ENCODE measurements at regions not wholly inside any gene's neighbourhood (a gene's known extent, or its start where the extent isn't known, plus 50 kb on each side); places are given as distances from the start of the nearest gene placed in this dataset.

- peak overlapping the region; percentile 28 for H3K4me3 Mint-ChIP-seq
- H3K27me3 Mint-ChIP-seq, result no peaks in the 10 kb centered on the region
- H3K9me3 Mint-ChIP-seq, result peaks cover 6% of the 10 kb centered on the region
- no peak for DNase-seq (ENCODE audit: extremely low spot score, unreplicated experiment)
- peaks cover 38% of the 10 kb centered on the region for H3K4me1 Mint-ChIP-seq (ENCODE audit: unreplicated experiment)
- no peak for TF ChIP-seq CTCF (conservative IDR thresholded peaks at IDR 0.05)
- no peaks in the 10 kb centered on the region for H3K36me3 Mint-ChIP-seq
- H3K27ac Mint-ChIP-seq, result peak overlapping the region; percentile 51
Measured at GRCh38 chr2:8534729-8535468, 147.0 kb upstream of the ID2 start.

DNA sequence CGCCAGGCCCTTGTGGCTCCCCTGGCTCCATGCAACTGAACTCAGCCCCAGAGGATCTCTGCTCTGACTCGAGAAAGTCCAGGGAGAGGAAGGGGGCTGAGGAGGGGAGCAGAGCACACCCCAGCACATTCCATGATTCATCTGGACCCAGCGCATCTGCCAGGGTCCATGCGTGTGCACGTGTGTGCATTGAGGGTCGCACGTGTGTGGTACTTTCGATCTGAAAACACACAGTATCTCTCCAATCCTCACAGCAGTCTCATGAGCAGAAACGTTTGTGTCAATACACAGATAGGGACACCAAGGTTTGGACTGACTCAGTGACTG, 146.4 kb upstream of the ID2 start:
- Mint-ChIP-seq H3K4me3 (peak overlapping the region; percentile 28), H3K27ac (peak overlapping the region; percentile 51), H3K4me1 (ENCODE audit: unreplicated experiment) (peaks cover 43% of the 10 kb centered on the region), H3K36me3 (no peaks in the 10 kb centered on the region), H3K27me3 (no peaks in the 10 kb centered on the region), H3K9me3 (peaks cover 6% of the 10 kb centered on the region)
- no peak for TF ChIP-seq CTCF (conservative IDR thresholded peaks at IDR 0.05)
- DNase-seq (ENCODE audit: extremely low spot score, unreplicated experiment), result no peak

DNA sequence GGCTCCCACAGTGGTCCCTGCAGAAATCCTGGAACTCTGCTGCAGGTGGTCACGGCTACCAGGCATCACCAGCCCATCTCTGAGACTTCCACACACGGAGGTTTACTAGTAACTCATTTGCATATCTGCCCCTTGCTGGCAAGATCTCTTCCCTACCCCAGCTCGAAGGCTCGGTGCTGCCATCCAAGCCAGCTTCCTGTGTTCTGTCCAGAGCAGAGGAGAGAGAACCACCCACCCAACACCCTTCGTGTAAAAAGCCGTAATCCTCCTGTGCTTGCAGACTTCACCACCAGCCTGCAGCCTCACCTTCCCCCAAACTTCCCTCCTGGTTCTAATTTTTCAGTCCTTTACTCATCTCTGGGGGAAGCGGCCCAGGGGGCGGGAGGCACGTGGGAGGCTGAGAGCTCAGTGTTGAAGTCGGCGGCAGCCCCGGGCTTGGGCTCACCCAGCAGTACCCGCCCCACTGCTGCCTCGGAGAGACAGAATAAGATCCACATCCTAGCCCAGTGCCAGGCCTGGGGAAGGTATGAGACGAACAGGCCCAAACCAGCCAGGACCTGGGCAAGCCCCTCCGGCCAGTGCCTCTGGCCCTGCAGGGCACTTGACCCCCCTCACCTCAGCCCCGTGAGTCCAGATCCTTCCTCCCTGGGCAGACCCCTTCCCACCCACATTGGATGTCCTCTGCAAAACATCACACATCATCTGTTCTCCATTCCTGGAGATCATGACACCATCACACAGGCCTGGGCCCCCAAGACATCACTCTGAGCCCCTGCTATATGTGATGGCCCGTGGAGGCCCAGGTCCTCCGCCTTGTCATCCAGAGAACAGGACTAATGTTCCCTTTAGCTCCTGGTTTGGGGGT, 145.8 kb upstream of the ID2 start:
- peaks cover 50% of the 10 kb centered on the region for H3K4me1 Mint-ChIP-seq (ENCODE audit: unreplicated experiment)
- peak overlapping the region; percentile 85 for H3K27ac Mint-ChIP-seq
- H3K9me3 Mint-ChIP-seq, result peaks cover 3% of the 10 kb centered on the region
- no peaks in the 10 kb centered on the region for H3K36me3 Mint-ChIP-seq
- no peak for DNase-seq (ENCODE audit: extremely low spot score, unreplicated experiment)
- peak overlapping the region; percentile 28 for H3K4me3 Mint-ChIP-seq
- no peaks in the 10 kb centered on the region for H3K27me3 Mint-ChIP-seq
- no peak for TF ChIP-seq CTCF (conservative IDR thresholded peaks at IDR 0.05)

DNA sequence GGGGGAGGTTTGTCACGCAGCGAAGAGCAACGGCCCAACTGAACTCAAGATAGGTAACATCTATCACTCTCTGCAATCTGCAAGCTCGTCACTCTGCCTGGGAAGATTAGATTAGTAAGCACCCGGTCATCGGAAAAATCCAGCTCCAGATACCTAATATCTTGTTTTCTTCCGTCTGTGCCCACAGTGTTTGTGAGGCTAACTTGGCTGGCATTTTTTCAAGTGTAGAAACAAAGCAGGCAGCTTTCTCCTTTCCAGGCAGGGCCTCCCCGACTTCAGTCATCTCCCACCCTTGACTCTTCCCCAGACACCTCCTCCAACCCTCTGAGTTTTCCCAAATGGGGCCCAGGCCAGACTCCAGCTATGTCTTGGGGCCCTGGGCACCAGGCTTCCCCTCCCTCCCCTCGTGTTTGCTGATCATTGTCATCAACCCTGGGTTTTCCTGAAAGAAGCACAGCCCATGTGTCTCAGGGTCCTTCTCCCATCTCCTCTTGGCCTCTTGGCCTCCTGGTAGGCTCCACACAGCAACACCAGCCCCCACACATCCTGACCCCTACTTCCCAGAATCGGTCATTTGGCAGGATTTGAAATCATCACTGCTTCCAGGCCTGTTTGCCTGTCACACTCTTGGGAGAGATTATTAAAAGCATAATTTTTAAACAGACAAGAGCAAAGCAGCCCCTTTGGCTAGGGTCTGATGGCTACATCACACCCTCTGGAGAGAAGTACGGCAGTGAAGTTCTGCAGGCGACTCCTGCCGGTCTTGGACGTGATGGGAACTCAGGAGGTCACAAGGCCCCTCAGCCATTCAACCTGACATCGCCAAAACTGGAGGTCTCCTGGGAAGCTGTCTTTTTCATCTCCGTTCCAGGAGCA, 144.9 kb upstream of the ID2 start:
- TF ChIP-seq CTCF (conservative IDR thresholded peaks at IDR 0.05), result no peak
- H3K27me3 Mint-ChIP-seq, result no peaks in the 10 kb centered on the region
- H3K9me3 Mint-ChIP-seq, result no peaks in the 10 kb centered on the region
- peak overlapping the region; percentile 85 for H3K27ac Mint-ChIP-seq
- peaks cover 57% of the 10 kb centered on the region for H3K4me1 Mint-ChIP-seq (ENCODE audit: unreplicated experiment)
- peak overlapping the region; percentile 18 for H3K4me3 Mint-ChIP-seq
- DNase-seq (ENCODE audit: extremely low spot score, unreplicated experiment), result no peak
- H3K36me3 Mint-ChIP-seq, result no peaks in the 10 kb centered on the region

GRCh38 chr2:8537562-8538155, 144.2 kb upstream of the ID2 start:
- Mint-ChIP-seq H3K4me3 (peak overlapping the region; percentile 44), H3K4me1 (ENCODE audit: unreplicated experiment) (peaks cover 63% of the 10 kb centered on the region), H3K27ac (peak overlapping the region; percentile 62), H3K9me3 (no peaks in the 10 kb centered on the region), H3K27me3 (no peaks in the 10 kb centered on the region), H3K36me3 (no peaks in the 10 kb centered on the region)
- TF ChIP-seq CTCF (conservative IDR thresholded peaks at IDR 0.05), result no peak
- DNase-seq (ENCODE audit: extremely low spot score, unreplicated experiment), result no peak

Measured in type B pancreatic cell (in vitro differentiated cells).